ENCODE measurements at regions not wholly inside any gene's neighbourhood (a gene's known extent, or its start where the extent isn't known, plus 50 kb on each side); places are given as distances from the start of the nearest gene placed in this dataset.

GRCh38 chr13:89239361-89240127 is 1568.4 kb downstream of the SLITRK5 start (continued):
- no peak for TF ChIP-seq ZNF280A (IDR thresholded peaks at IDR 0.05; ENCODE audit: low read depth, partially characterized antibody)
- TF ChIP-seq NCOA4 (IDR thresholded peaks at IDR 0.05; ENCODE audit: partially characterized antibody): no peak
- TF ChIP-seq ZC3H8 (IDR thresholded peaks at IDR 0.05): no peak
- TF ChIP-seq SIN3B (IDR thresholded peaks at IDR 0.05; ENCODE audit: low read depth): no peak
- no peak for TF ChIP-seq HIVEP1 (CRISPR knock-in tag; IDR thresholded peaks at IDR 0.05)
- no peak for TF ChIP-seq HDAC6 (IDR thresholded peaks at IDR 0.05; ENCODE audit: low read depth, low read length)
- TF ChIP-seq CAMTA2 (CRISPR knock-in tag; conservative IDR thresholded peaks at IDR 0.05): no peak

- DNase-seq (ENCODE audit: extremely low read depth in 1 of 4, low spot score in 3 of 4) (no peak), ATAC-seq (no peak), FAIRE-seq (no peak)
- WGBS (ENCODE audit: insufficient coverage, low coverage, missing lambda C conversion rate): 0% methylated on average over 3 of the region's 3 CpGs
- Histone ChIP-seq H3K4me1 (replicated peaks in 1 of 2; ENCODE audit: control insufficient read depth in 2 of 2, insufficient read depth in 2 of 2, low read length in 2 of 2) (no peaks in the 10 kb centered on the region), H3K4me3 (no peak overlapping the region), H3K9ac (ENCODE audit: insufficient read depth in 1 of 2, low read depth in 2 of 2, low read length in 2 of 2) (no peak overlapping the region), H3K9me1 (ENCODE audit: control insufficient read depth, insufficient read depth, low read length) (no peaks in the 10 kb centered on the region), H3K4me2 (ENCODE audit: insufficient read depth, low read length) (no peak overlapping the region), H3K27ac (ENCODE audit: extremely low read depth, low read depth, low read length) (no peak overlapping the region), H4K20me1 (replicated peaks; ENCODE audit: control insufficient read depth, insufficient read depth, low read length) (no peaks in the 10 kb centered on the region), H3K9me3 (replicated peaks; ENCODE audit: control insufficient read depth, insufficient read depth, low read depth, low read length) (no peaks in the 10 kb centered on the region), H2AFZ (ENCODE audit: low read depth, low read length) (no peak overlapping the region), H3K27me3 (ENCODE audit: control insufficient read depth in 2 of 2, insufficient read depth in 2 of 2, low read length in 2 of 2) (no peaks in the 10 kb centered on the region), H3K36me3 (ENCODE audit: control insufficient read depth, insufficient read depth, low read length) (no peaks in the 10 kb centered on the region), H3K79me2 (ENCODE audit: control insufficient read depth, insufficient read depth, low read length) (no peaks in the 10 kb centered on the region)
- POLR2A ChIA-PET: no interaction called here
- BruUV-seq (replicated peaks): no TSS peak
- no peak for TF ChIP-seq ZC3H4 (CRISPR knock-in tag; IDR thresholded peaks at IDR 0.05; ENCODE audit: borderline replicate concordance)
- TF ChIP-seq LARP7 (IDR thresholded peaks at IDR 0.05): no peak
- TF ChIP-seq CTCF (IDR thresholded peaks at IDR 0.05 in 2 of 3, conservative IDR thresholded peaks at IDR 0.05 in 1 of 3; ENCODE audit: insufficient read depth in 2 of 3, low read depth in 1 of 3, low read length in 3 of 3): no peak
- TF ChIP-seq SIN3A (IDR thresholded peaks at IDR 0.05; ENCODE audit: borderline replicate concordance in 2 of 2, control insufficient read depth in 1 of 2, low read depth in 2 of 2, low read length in 2 of 2): no peak
- TF ChIP-seq NCOA2 (IDR thresholded peaks at IDR 0.05; ENCODE audit: partially characterized antibody in 2 of 2): no peak
- in situ Hi-C loops (cut with MboI) (no loop called here), intact Hi-C loops (cut with micrococcal nuclease) (no loop called here)
- CTCF ChIA-PET (ENCODE audit: low intra/inter-chr PET ratio): no interaction called here
Measured at GRCh38 chr13:89255844-89256406, 1584.8 kb downstream of the SLITRK5 start.

All from K562 (cell line).